ENCODE measurements at regions not wholly inside any gene's neighbourhood (a gene's known extent, or its start where the extent isn't known, plus 50 kb on each side); places are given as distances from the start of the nearest gene placed in this dataset.

- DNase-seq (ENCODE audit: low read depth), result no peak
Measured at GRCh38 chr20:57025666-57026224, 240.7 kb downstream of the BMP7 start.

- DNase-seq (ENCODE audit: low read depth), result no peak
Measured at GRCh38 chr20:57027777-57028176, 238.7 kb downstream of the BMP7 start.

GRCh38 chr20:57030611-57031600 lies 235.5 kb downstream of the BMP7 start:
- no peak for DNase-seq (ENCODE audit: low read depth)

- DNase-seq (ENCODE audit: low read depth), result no peak
Measured at GRCh38 chr20:57031867-57032355, 234.5 kb downstream of the BMP7 start.

GRCh38 chr20:57032847-57033246 lies 233.6 kb downstream of the BMP7 start:
- no peak for DNase-seq (ENCODE audit: low read depth)

GRCh38 chr20:57034001-57034400 lies 232.4 kb downstream of the BMP7 start:
- no peak for DNase-seq (ENCODE audit: low read depth)

GRCh38 chr20:57037689-57038088 lies 228.8 kb downstream of the BMP7 start:
- no peak for DNase-seq (ENCODE audit: low read depth)

- DNase-seq (ENCODE audit: low read depth), result no peak
Measured at GRCh38 chr20:57038608-57039440, 227.6 kb downstream of the BMP7 start.

GRCh38 chr20:57040466-57040865 lies 226.0 kb downstream of the BMP7 start:
- DNase-seq (ENCODE audit: low read depth), result no peak

GRCh38 chr20:57040924-57041323 lies 225.5 kb downstream of the BMP7 start:
- no peak for DNase-seq (ENCODE audit: low read depth)

- no peak for DNase-seq (ENCODE audit: low read depth)
Measured at GRCh38 chr20:57043091-57043490, 223.3 kb downstream of the BMP7 start.

GRCh38 chr20:57043669-57044268 lies 222.7 kb downstream of the BMP7 start:
- DNase-seq (ENCODE audit: low read depth), result no peak

GRCh38 chr20:57047281-57048026 lies 219.0 kb downstream of the BMP7 start:
- DNase-seq (ENCODE audit: low read depth), result no peak

- no peak for DNase-seq (ENCODE audit: low read depth)
Measured at GRCh38 chr20:57048027-57048869, 218.2 kb downstream of the BMP7 start.

GRCh38 chr20:57049296-57049695 lies 217.1 kb downstream of the BMP7 start:
- no peak for DNase-seq (ENCODE audit: low read depth)

GRCh38 chr20:57051096-57051495 lies 215.3 kb downstream of the BMP7 start:
- no peak for DNase-seq (ENCODE audit: low read depth)

GRCh38 chr20:57053067-57053466 lies 213.4 kb downstream of the BMP7 start:
- no peak for DNase-seq (ENCODE audit: low read depth)

GRCh38 chr20:57053793-57054552 lies 212.5 kb downstream of the BMP7 start:
- no peak for DNase-seq (ENCODE audit: low read depth)

- DNase-seq (ENCODE audit: low read depth), result no peak
Measured at GRCh38 chr20:57055345-57055744, 211.1 kb downstream of the BMP7 start.
